UCSD-AML1 (cell line): ENCODE measurements at regions not wholly inside any gene's neighbourhood (a gene's known extent, or its start where the extent isn't known, plus 50 kb on each side); places are given as distances from the start of the nearest gene placed in this dataset.
"Not testable (repeated sequence)": the region's sequence is repeated elsewhere in the genome, so short reads cannot be mapped to it uniquely, and the experiment has no call there.

ENCODE experiments used
- DNase-seq: peaks from one replicate; lab custom pipeline; 2025; ENCODE audit not compliant: unreplicated experiment; lab: John Stamatoyannopoulos, UW

GRCh38 chr2:167752734-167753133 is 494.7 kb downstream of the STK39 start:
- no peak for DNase-seq

- no peak for DNase-seq
These were observed 496.7 kb downstream of the STK39 start for GRCh38 chr2:167750675-167751074.

DNA sequence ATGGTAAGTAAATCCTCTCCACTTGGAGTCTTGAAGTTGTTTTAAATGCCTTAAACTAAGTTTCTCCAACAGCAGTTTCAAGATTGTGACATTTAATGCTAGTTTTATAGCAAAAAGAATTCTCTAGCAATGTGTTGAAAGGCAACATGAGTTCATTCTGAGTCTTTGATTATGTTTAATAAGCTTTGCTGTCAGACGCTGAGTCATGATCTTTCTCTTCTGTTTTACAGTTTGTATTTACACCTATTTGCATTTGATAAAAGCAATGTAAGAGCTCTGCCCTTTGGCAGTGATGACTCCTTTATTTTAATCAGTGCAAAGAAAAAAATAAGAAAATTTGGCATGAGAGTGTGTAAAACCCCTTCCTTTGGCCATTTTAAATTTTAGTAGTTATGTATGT is 497.7 kb downstream of the STK39 start:
- no peak for DNase-seq

- DNase-seq, result no peak
These were observed 498.4 kb downstream of the STK39 start for GRCh38 chr2:167749016-167749415.

DNA sequence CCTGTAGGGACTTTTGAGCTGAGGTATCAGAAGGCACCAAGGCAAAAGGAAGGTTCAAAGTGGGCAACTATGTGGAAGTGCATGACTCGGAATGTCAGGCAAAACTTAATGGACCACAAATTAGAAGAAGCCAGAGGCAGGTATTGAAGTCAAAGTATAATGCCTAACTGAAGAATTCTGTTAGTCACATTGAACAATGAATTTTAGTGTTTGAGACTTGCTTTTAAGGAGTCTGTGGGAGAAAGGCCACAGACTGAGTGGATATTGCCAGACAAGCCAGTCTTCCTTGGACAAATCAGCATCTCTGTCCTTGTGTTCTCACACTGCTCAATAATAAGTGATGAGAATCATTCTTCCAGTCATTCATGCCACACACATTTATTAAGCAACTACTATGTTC is 498.9 kb downstream of the STK39 start:
- DNase-seq, result no peak

DNA sequence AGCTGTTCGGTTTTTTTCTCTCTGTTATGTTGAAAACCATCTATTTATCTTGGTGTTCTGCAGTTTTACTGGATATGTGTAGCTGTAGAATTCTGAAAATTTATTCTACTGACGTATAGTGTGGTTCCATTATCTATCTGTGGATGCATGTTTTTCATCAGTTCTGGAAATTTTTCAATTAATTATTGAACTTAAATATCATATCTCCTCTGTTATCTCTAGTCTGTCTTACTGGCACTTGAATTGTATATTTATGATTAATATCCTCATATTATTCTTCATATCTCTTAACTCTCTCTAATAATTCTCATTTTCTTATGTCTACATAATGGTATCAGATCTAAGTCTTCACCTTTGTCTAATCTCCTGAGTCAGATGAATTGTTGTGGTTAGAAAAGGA is 501.7 kb downstream of the STK39 start:
- DNase-seq, result no peak

GRCh38 chr2:167739921-167740320 is 507.5 kb downstream of the STK39 start:
- not testable (repeated sequence) for DNase-seq

DNA sequence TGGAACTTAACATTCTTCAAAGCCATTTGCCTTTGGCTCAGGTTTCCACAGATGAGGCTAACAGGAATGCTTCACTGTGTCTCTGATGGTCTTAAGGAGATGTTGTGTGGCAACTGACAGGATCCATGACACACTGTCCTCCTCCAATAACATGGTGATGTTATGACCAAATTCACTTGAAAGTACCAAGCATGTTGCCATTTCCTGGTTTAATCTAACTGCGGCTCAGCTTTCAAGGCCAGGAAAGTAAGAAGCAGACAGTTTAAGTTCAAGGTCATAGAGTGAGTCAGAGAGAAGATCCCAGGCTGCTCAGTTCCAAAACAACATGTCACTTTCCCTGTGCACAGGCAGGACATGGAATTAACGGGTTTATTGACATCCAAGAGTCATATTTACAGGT is 513.6 kb downstream of the STK39 start:
- DNase-seq, result no peak

DNA sequence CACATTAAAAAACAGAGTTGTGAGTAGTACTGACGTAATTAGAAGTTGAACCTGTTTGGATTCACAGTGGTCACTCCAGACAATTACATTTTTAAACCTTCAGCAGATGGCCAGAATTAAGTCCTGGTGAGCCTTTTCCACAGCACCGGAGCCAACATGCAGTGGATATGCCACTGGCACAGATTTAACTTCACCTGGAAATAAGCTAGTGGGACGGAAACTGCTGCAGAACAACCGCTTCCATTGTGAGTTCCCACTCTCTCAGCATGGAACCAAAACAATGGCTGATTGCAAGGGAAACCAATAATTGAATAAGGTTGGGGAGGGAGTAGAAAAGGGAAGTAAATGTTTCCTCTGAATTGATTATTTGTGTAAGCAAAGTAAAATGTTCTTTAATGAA is 515.1 kb downstream of the STK39 start:
- no peak for DNase-seq

DNA sequence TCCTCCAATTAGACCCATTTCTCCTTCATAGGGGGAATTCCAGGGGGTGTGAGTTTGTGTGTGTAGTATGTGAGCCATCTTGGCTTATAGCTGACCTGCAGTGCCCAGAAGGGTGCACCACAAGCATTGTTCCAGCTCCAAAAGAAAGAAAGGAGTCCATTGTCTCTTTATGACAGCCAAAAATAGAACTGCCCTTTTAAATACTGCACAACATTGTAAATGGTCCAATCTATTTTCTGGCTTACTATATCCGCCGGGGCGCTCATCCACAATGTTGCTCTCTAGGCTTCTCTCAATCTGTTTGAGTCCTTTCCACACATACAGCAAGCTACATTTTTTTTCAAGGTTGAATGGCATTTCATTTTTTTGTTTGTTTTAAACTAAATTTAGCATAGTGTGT is 517.5 kb downstream of the STK39 start:
- no peak for DNase-seq

DNA sequence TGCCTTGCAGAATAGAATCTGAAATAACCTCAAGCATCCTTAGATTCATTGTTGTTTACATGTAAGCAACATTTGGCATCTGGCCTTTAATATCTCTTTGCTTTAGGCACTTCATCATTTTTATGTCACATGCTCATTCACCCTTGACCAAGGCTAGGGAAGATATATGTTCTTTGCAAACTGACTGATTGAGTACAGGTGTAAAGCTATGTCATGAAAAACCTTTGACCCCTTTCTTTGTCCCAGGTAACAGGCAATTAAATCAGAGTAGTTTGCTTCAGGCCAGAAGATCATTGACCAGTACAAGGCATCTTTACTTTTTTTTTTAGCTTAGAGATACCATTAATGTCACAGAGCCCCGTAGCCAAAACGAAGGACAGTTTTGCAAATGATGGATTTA is 520.6 kb downstream of the STK39 start:
- no peak for DNase-seq

- no peak for DNase-seq
These were observed 525.8 kb downstream of the STK39 start for GRCh38 chr2:167721593-167721992.

DNA sequence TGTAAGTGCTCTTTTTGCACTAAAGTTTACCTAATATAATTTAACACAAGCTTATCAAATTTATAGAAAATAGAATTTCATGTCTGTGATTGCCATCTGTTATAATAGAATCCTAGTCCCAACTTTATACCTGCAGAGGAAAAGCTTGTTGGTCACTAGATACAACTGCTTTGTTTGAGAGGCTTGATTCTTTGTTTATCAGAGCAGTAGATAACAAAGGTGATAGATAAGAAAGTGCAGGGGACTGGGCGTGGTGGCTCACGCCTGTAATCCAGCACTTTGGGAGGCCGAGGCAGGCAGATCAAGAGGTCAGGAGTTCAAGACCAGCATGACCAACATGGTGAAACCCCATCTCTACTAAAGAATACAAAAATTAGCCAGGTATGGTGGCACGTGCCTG is 528.0 kb downstream of the STK39 start:
- DNase-seq, result no peak

DNA sequence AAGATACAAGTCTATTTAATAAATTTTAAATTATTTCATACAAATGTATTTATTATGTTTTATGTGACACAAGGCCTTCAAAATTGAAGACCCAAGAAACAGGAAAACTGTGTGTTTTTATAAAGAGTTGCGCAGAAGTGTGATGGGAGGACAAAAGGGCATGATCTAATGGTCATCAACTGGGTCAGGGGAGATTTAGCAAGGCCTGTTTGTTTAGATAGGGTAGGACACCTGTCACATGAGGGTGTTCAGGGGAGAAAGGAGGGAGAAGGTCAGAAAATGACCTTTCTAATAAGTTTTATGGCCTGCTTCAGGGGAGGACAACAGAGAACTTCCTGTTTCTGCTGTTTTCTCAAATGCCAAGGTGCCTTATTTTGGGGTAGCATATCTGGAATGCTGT is 528.8 kb downstream of the STK39 start:
- no peak for DNase-seq

GRCh38 chr2:167715932-167716331 is 531.5 kb downstream of the STK39 start:
- no peak for DNase-seq

DNA sequence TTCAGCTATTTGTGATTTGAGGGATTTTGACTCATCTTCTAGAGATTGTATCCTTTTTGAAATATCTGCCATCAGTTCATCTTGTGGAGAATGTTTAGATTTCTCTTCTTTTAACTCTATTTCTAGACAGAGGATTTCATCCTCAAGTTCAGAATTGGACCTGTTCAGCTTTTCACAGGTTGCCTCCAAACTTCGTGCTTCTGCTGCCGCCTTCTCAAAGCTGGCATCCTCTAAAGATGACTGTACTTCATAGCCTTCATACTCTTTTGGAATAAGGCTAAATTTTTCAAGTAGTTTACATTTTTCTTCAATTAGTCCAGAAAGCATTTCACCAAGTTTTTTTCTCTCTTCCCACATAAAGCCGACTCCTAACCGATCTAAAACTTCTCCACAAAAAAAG is 531.9 kb downstream of the STK39 start:
- not testable (repeated sequence) for DNase-seq

GRCh38 chr2:167712275-167712674 is 535.1 kb downstream of the STK39 start:
- no peak for DNase-seq

DNA sequence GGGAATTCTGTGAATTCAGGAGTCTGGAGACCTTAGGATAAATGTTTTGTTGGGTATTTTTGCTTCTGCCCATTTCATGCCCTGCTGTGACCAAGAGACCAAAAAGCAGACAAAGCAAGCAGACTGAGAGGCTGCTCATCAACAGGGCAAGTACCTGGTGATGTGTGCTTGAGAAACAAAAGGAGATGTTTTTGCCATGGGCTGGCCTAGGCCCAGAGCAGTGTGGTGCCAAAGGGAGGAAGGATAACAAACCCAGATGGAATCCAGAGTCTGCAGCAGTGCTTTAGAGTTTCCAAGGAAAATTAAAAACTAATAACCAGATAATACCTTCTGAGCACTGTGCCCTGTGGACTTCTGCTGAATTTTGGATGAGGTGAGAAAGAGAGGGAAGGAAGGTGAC is 538.4 kb downstream of the STK39 start:
- no peak for DNase-seq

DNA sequence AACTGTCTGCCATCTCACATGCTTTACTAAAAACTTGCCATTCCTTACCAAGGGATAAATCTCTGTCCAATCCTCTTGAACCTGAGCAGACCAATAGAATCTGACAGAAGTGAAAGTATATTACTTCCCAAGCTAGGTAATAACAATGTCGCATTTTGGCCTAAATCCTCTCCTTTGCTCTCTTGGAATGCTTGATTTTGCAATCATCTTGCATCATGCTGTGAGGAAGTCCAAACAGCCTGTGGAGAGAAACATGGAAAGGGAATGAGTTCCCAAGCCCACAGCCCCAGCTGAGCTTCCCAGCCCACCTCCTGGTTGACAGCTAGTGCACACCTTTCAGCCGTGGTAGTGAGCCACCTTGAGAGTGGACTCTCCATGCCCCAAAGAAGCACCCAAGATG is 540.6 kb downstream of the STK39 start:
- no peak for DNase-seq

- DNase-seq, result no peak
These were observed 544.0 kb downstream of the STK39 start for GRCh38 chr2:167703441-167703840.

GRCh38 chr2:167702227-167702626 is 545.2 kb downstream of the STK39 start:
- DNase-seq, result no peak

DNA sequence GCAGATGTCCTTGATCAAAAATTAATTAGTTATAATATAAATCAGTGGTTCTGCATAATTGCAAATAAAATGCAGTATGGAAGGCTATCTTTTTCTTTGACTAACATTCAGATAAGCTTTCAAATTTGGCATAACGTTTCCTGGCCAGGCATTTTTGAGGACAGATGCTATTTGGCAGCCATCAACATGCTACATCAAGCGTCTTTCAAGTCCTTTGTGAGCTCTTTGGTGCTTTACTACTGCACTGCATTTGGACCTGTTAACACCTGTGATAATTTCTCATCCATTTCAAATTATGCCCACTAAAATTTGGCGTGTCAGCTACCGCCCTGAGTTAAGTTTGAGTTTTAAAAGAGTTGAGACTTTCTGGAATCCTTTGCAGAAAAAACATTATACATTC is 545.7 kb downstream of the STK39 start:
- no peak for DNase-seq

DNA sequence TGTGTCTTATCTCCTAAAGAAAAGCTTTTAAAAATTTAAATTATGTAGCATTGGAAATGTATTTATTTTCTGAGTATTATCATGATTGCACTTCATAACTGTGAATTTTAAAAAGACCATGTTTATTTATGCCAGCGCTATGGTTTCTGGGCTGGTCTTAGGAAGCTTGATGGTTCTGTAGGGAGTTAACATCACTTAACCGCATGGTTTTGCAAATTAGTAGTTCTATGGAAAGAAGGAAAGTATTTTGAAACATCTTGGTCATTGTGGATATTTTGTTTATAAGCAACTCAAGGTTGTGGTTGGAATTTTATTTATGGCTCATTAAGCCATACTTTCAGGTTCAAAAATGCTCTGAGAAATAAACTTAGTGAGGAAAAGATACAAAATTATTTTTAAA is 549.4 kb downstream of the STK39 start:
- DNase-seq, result no peak

GRCh38 chr2:167697194-167697593 is 550.2 kb downstream of the STK39 start:
- no peak for DNase-seq
